ENCODE measurements at regions not wholly inside any gene's neighbourhood (a gene's known extent, or its start where the extent isn't known, plus 50 kb on each side); places are given as distances from the start of the nearest gene placed in this dataset.
"Not testable (repeated sequence)": the region's sequence is repeated elsewhere in the genome, so short reads cannot be mapped to it uniquely, and the experiment has no call there.

GRCh38 chr12:83313322-83313721 is 626.6 kb downstream of the TMTC2 start:
- DNase-seq = no peak

- no peak for DNase-seq
These were observed 590.2 kb downstream of the TMTC2 start for GRCh38 chr12:83276904-83277303.

GRCh38 chr12:83271201-83271600 is 584.5 kb downstream of the TMTC2 start:
- DNase-seq = no peak

- DNase-seq = no peak
These were observed 579.1 kb downstream of the TMTC2 start for GRCh38 chr12:83265808-83266207.

- DNase-seq = no peak
These were observed 575.3 kb downstream of the TMTC2 start for GRCh38 chr12:83261998-83262397.

GRCh38 chr12:83260126-83260525 is 573.4 kb downstream of the TMTC2 start:
- not testable (repeated sequence) for DNase-seq

GRCh38 chr12:83257726-83258125 is 571.0 kb downstream of the TMTC2 start:
- DNase-seq = no peak

GRCh38 chr12:83256562-83256961 is 569.9 kb downstream of the TMTC2 start:
- no peak for DNase-seq

- no peak for DNase-seq
These were observed 564.2 kb downstream of the TMTC2 start for GRCh38 chr12:83250866-83251265.

- DNase-seq = no peak
These were observed 558.5 kb downstream of the TMTC2 start for GRCh38 chr12:83245156-83245555.

GRCh38 chr12:83244001-83244400 is 557.3 kb downstream of the TMTC2 start:
- no peak for DNase-seq

- not testable (repeated sequence) for DNase-seq
These were observed 547.3 kb downstream of the TMTC2 start for GRCh38 chr12:83233987-83234386.

GRCh38 chr12:83226960-83227359 is 540.3 kb downstream of the TMTC2 start:
- not testable (repeated sequence) for DNase-seq

- DNase-seq = no peak
These were observed 539.1 kb downstream of the TMTC2 start for GRCh38 chr12:83225806-83226205.

- DNase-seq = no peak
These were observed 537.3 kb downstream of the TMTC2 start for GRCh38 chr12:83224012-83224411.

- no peak for DNase-seq
These were observed 534.1 kb downstream of the TMTC2 start for GRCh38 chr12:83220774-83221173.

GRCh38 chr12:83216230-83216629 is 529.5 kb downstream of the TMTC2 start:
- DNase-seq = no peak

GRCh38 chr12:83214185-83214584 is 527.5 kb downstream of the TMTC2 start:
- no peak for DNase-seq

GRCh38 chr12:83210933-83211332 is 524.2 kb downstream of the TMTC2 start:
- no peak for DNase-seq

- DNase-seq = no peak
These were observed 512.4 kb downstream of the TMTC2 start for GRCh38 chr12:83199069-83199468.

GRCh38 chr12:83198291-83199015 is 511.7 kb downstream of the TMTC2 start:
- no peak for DNase-seq

GRCh38 chr12:83197483-83197914 is 510.8 kb downstream of the TMTC2 start:
- no peak for DNase-seq

- no peak for DNase-seq
These were observed 510.1 kb downstream of the TMTC2 start for GRCh38 chr12:83196694-83197350.

GRCh38 chr12:83190631-83191390 is 504.1 kb downstream of the TMTC2 start:
- no peak for DNase-seq

Data from NCI-H1105 treated with DMSO at 0.1 percent for 48 hours (cell line).